MCF 10A (cell line): ENCODE measurements at regions not wholly inside any gene's neighbourhood (a gene's known extent, or its start where the extent isn't known, plus 50 kb on each side); places are given as distances from the start of the nearest gene placed in this dataset.

Experiments used
- BruUV-seq: library from RNA; stranded (reverse); fragments of 400-500 nt; replicated peaks from 2 replicates; lab custom pipeline; 2021; lab: Mats Ljungman, UMichigan
- CTCF ChIA-PET: fragments of 300-600 bp; sonication (Branson Sonifier 250); formaldehyde crosslinking; extraction: SDS; loops from one replicate; lab custom pipeline; 2021; ENCODE audit warnings: antibody characterized with exemption, inconsistent platforms; lab: Yijun Ruan, JAX
- POLR2A ChIA-PET: fragments of 300-600, 350-650 bp; sonication (Branson Sonifier 250); formaldehyde crosslinking; extraction: SDS; loops from one replicate; lab custom pipeline; 2020; ENCODE audit warnings: antibody characterized with exemption, inconsistent platforms; lab: Yijun Ruan, JAX
- DNase-seq: peaks from one replicate; pipeline ENCODE4 v3.0.0-alpha.2; 2018; ENCODE audit not compliant: unreplicated experiment
- H3K27ac Mint-ChIP-seq: one replicate; pipeline ENCODE4 v1.8.0; 2022; ENCODE audit warnings: mild to moderate bottlenecking, low read depth, mixed read lengths; ENCODE audit not compliant: unreplicated experiment
- H3K27me3 Mint-ChIP-seq: one replicate; pipeline ENCODE4 v1.8.0; 2022; ENCODE audit warnings: mixed read lengths; ENCODE audit not compliant: insufficient read depth, unreplicated experiment
- H3K36me3 Mint-ChIP-seq: one replicate; pipeline ENCODE4 v1.8.0; 2022; ENCODE audit warnings: mild to moderate bottlenecking, moderate library complexity, mixed read lengths; ENCODE audit not compliant: insufficient read depth, unreplicated experiment
- H3K4me1 Mint-ChIP-seq: one replicate; pipeline ENCODE4 v1.8.0; 2022; ENCODE audit warnings: mixed read lengths; ENCODE audit not compliant: insufficient read depth, unreplicated experiment
- H3K4me3 Mint-ChIP-seq: one replicate; pipeline ENCODE4 v1.8.0; 2022; ENCODE audit warnings: mild to moderate bottlenecking, moderate library complexity, mixed read lengths; ENCODE audit not compliant: unreplicated experiment
- H3K9me3 Mint-ChIP-seq: one replicate; pipeline ENCODE4 v1.8.0; 2022; ENCODE audit warnings: mixed read lengths; ENCODE audit not compliant: unreplicated experiment
- CTCF ChIP-seq: fragments of 200-600 bp; IDR thresholded peaks from one replicate; pipeline ENCODE4 v1.8.0; 2022; ENCODE audit warnings: antibody characterized with exemption, mild to moderate bottlenecking; ENCODE audit not compliant: unreplicated experiment
- intact Hi-C: fragments of 100-400 bp; cut with micrococcal nuclease; formaldehyde crosslinking; loops from 2 replicates; pipeline ENCODE4 v1.14.1; 2022

- no TSS peak for BruUV-seq
- Mint-ChIP-seq H3K27ac (no peak overlapping the region), H3K27me3 (peaks cover 44% of the 10 kb centered on the region), H3K9me3 (no peaks in the 10 kb centered on the region), H3K4me3 (no peak overlapping the region), H3K36me3 (no peaks in the 10 kb centered on the region), H3K4me1 (no peaks in the 10 kb centered on the region)
- ChIA-PET CTCF (interaction anchor here (1.0 kb wide), 1 partner anchor 12 kb away, joined by 4 read pairs; no protein-coding TSS in a partner anchor), POLR2A (interaction anchor here (0.5 kb wide), 1 partner anchor 141 kb away, joined by 3 read pairs; no protein-coding TSS in a partner anchor)
- intact Hi-C loops, result no loop called here
- no peak for TF ChIP-seq CTCF
- no peak for DNase-seq
Measured at GRCh38 chr6:90654166-90654565, 67.3 kb upstream of the MAP3K7 start.

- Mint-ChIP-seq H3K4me3 (no peak overlapping the region), H3K4me1 (no peaks in the 10 kb centered on the region), H3K27me3 (peaks cover 40% of the 10 kb centered on the region), H3K9me3 (no peaks in the 10 kb centered on the region), H3K36me3 (no peaks in the 10 kb centered on the region), H3K27ac (no peak overlapping the region)
- no peak for DNase-seq
- intact Hi-C loops, result no loop called here
- ChIA-PET CTCF (no interaction called here), POLR2A (interaction anchor here (0.5 kb wide), 1 partner anchor 141 kb away, joined by 3 read pairs; no protein-coding TSS in a partner anchor)
- no TSS peak for BruUV-seq
- no peak for TF ChIP-seq CTCF
Measured at GRCh38 chr6:90653750-90654149, 66.9 kb upstream of the MAP3K7 start.

- no peak for TF ChIP-seq CTCF
- H3K36me3 Mint-ChIP-seq, result no peaks in the 10 kb centered on the region
- DNase-seq, result no peak
- ChIA-PET CTCF (interaction anchor here (0.5 kb wide), 1 partner anchor 24 kb away, joined by 3 read pairs; no protein-coding TSS in a partner anchor), POLR2A (interaction anchor here (0.6 kb wide), 1 partner anchor 51 kb away, joined by 3 read pairs; no protein-coding TSS in a partner anchor)
- BruUV-seq, result no TSS peak
- H3K27ac Mint-ChIP-seq, result no peak overlapping the region
- H3K27me3 Mint-ChIP-seq, result peaks cover 14% of the 10 kb centered on the region
- H3K4me1 Mint-ChIP-seq, result no peaks in the 10 kb centered on the region
- H3K4me3 Mint-ChIP-seq, result no peak overlapping the region
- intact Hi-C loops, result no loop called here
- no peaks in the 10 kb centered on the region for H3K9me3 Mint-ChIP-seq
Measured at GRCh38 chr6:90650041-90650940, 63.4 kb upstream of the MAP3K7 start.

- intact Hi-C loops, result no loop called here
- Mint-ChIP-seq H3K4me1 (no peaks in the 10 kb centered on the region), H3K9me3 (no peaks in the 10 kb centered on the region), H3K27me3 (peaks cover under 1% of the 10 kb centered on the region), H3K27ac (no peak overlapping the region), H3K4me3 (no peak overlapping the region), H3K36me3 (no peaks in the 10 kb centered on the region)
- no peak for DNase-seq
- no peak for TF ChIP-seq CTCF
- ChIA-PET POLR2A (no interaction called here), CTCF (no interaction called here)
- BruUV-seq, result no TSS peak
Measured at GRCh38 chr6:90648873-90649272, 62.0 kb upstream of the MAP3K7 start.
